GM23338 (cell line): ENCODE measurements at regions not wholly inside any gene's neighbourhood (a gene's known extent, or its start where the extent isn't known, plus 50 kb on each side); places are given as distances from the start of the nearest gene placed in this dataset.

Experiments
- ATAC-seq: fragments of 200-7000 bp; cut with Tn5 transposase; 3 replicates; pipeline ENCODE4 v1.9.1; 2020
- DNase-seq: peaks from one replicate; pipeline ENCODE4 v3.0.0-alpha.2; 2015; ENCODE audit warnings: low spot score
- H2AFZ ChIP-seq: fragments of 200-600 bp; sonication (generic); 2 replicates; pipeline ENCODE4 v1.8.0; 2016; ENCODE audit warnings: antibody characterized with exemption, mild to moderate bottlenecking, moderate library complexity
- H3F3A ChIP-seq: fragments of 200-600 bp; sonication (generic); replicated peaks from 2 replicates; pipeline ENCODE4 v1.8.0; 2017; ENCODE audit warnings: antibody characterized with exemption, mixed run types, low read depth
- H3K27ac ChIP-seq: fragments of 200-600 bp; sonication (generic); 2 replicates; pipeline ENCODE4 v1.6.1; 2016; ENCODE audit warnings: low read depth
- H3K27me3 ChIP-seq: fragments of 200-600 bp; sonication (generic); 2 replicates; pipeline ENCODE4 v1.8.0; 2016; ENCODE audit warnings: mild to moderate bottlenecking, mixed run types, moderate library complexity; ENCODE audit not compliant: insufficient read depth
- H3K36me3 ChIP-seq: fragments of 200-600 bp; sonication (generic); 2 replicates; pipeline ENCODE4 v1.8.0; 2016; ENCODE audit warnings: mild to moderate bottlenecking; ENCODE audit not compliant: insufficient read depth
- H3K4me1 ChIP-seq: fragments of 200-600 bp; sonication (generic); 2 replicates; pipeline ENCODE4 v1.8.0; 2016; ENCODE audit warnings: mild to moderate bottlenecking, moderate library complexity; ENCODE audit not compliant: insufficient read depth
- H3K4me2 ChIP-seq: fragments of 200-600 bp; sonication (generic); 2 replicates; pipeline ENCODE4 v1.7.1; 2017; ENCODE audit warnings: mixed run types
- H3K4me3 ChIP-seq: fragments of 200-600 bp; sonication (generic); 2 replicates; pipeline ENCODE4 v1.6.1; 2016; ENCODE audit warnings: mixed run types
- H3K79me2 ChIP-seq: fragments of 200-600 bp; sonication (generic); replicated peaks from 2 replicates; pipeline ENCODE4 v1.8.0; 2017; ENCODE audit warnings: mild to moderate bottlenecking; ENCODE audit not compliant: insufficient read depth
- H3K9me2 ChIP-seq: fragments of 200-600 bp; sonication (generic); 2 replicates; pipeline ENCODE4 v1.8.0; 2017; ENCODE audit not compliant: insufficient read depth
- H4K20me1 ChIP-seq: fragments of 200-600 bp; sonication (generic); replicated peaks from 2 replicates; pipeline ENCODE4 v1.8.0; 2017; ENCODE audit warnings: mild to moderate bottlenecking; ENCODE audit not compliant: insufficient read depth
- H3K27ac Mint-ChIP-seq: 2 replicates; pipeline ENCODE4 v1.8.0; 2020; ENCODE audit warnings: inconsistent platforms, mild to moderate bottlenecking, moderate library complexity, mixed read lengths
- H3K27me3 Mint-ChIP-seq: 3 replicates; pipeline ENCODE4 v1.8.0; 2022; ENCODE audit warnings: low read depth, mild to moderate bottlenecking, moderate library complexity, mixed read lengths, inconsistent platforms; ENCODE audit not compliant: insufficient read depth, poor library complexity
- H3K36me3 Mint-ChIP-seq: 3 replicates; pipeline ENCODE4 v1.8.0; 2021; ENCODE audit warnings: low read depth, mild to moderate bottlenecking, inconsistent platforms, moderate library complexity, mixed read lengths
- H3K4me1 Mint-ChIP-seq: 3 replicates; pipeline ENCODE4 v1.8.0; 2020; ENCODE audit warnings: mild to moderate bottlenecking, inconsistent platforms, mixed read lengths
- H3K4me3 Mint-ChIP-seq: 3 replicates; pipeline ENCODE4 v1.8.0; 2021; ENCODE audit warnings: moderate library complexity, mild to moderate bottlenecking, inconsistent platforms, mixed read lengths
- H3K9me3 Mint-ChIP-seq: 3 replicates; pipeline ENCODE4 v1.8.0; 2020; ENCODE audit warnings: moderate library complexity, mild to moderate bottlenecking, inconsistent platforms, mixed read lengths
- CTCF ChIP-seq, 2 experiments: fragments of 200-600 bp in 1 of 2; sonication (generic) in 1 of 2; conservative IDR thresholded peaks; 2 replicates each; pipeline versions ENCODE4 v1.5.1 to v1.6.1; 2016 to 2017; ENCODE audit warnings: antibody characterized with exemption in 2 of 2, low read depth in 2 of 2, mild to moderate bottlenecking in 2 of 2, moderate library complexity in 1 of 2
- ETS1 ChIP-seq: IDR thresholded peaks from 2 replicates; pipeline ENCODE4 v1.6.1; 2016; ENCODE audit warnings: antibody characterized with exemption
- JUNB ChIP-seq: IDR thresholded peaks from one replicate; pipeline ENCODE4 v1.6.1; 2016; ENCODE audit warnings: antibody characterized with exemption; ENCODE audit not compliant: unreplicated experiment
- NANOG ChIP-seq: IDR thresholded peaks from 2 replicates; pipeline ENCODE4 v1.6.1; 2016; ENCODE audit warnings: antibody characterized with exemption, borderline replicate concordance
- POLR2AphosphoS5 ChIP-seq: IDR thresholded peaks from 2 replicates; pipeline ENCODE4 v1.6.1; 2016; ENCODE audit warnings: antibody characterized with exemption, low read depth
- REST ChIP-seq: IDR thresholded peaks from one replicate; pipeline ENCODE4 v1.6.1; 2018; ENCODE audit warnings: antibody characterized with exemption; ENCODE audit not compliant: unreplicated experiment
- STAT1 ChIP-seq: IDR thresholded peaks from one replicate; pipeline ENCODE4 v1.6.1; 2016; ENCODE audit warnings: antibody characterized with exemption; ENCODE audit not compliant: unreplicated experiment
- ZNF114 ChIP-seq: fragments of 250-450 bp; sonication (Bioruptor Pico); IDR thresholded peaks from 2 replicates; pipeline ENCODE4 v1.5.0; 2020; ENCODE audit warnings: mild to moderate bottlenecking, moderate library complexity
- ZNF331 ChIP-seq: fragments of 250-450 bp; sonication (Bioruptor Pico); IDR thresholded peaks from 2 replicates; pipeline ENCODE4 v1.5.0; 2020; ENCODE audit warnings: low read depth, mild to moderate bottlenecking, moderate library complexity

GRCh38 chr5:6253281-6253680, 125.1 kb downstream of the MED10 start (continued):
- no peak for TF ChIP-seq REST
- no peak for TF ChIP-seq NANOG
- TF ChIP-seq JUNB = no peak
- no peak for TF ChIP-seq POLR2AphosphoS5
- TF ChIP-seq CTCF (conservative IDR thresholded peaks at IDR 0.05; ENCODE audit: low read depth in 2 of 2) = no peak
- TF ChIP-seq STAT1 = no peak
- TF ChIP-seq ZNF331 (CRISPR knock-in tag) = no peak

- no peak overlapping the region for H3K27ac Mint-ChIP-seq
- no peaks in the 10 kb centered on the region for H3K4me1 Mint-ChIP-seq
- H3K36me3 Mint-ChIP-seq = no peaks in the 10 kb centered on the region
- ATAC-seq = no peak
- TF ChIP-seq ETS1 (no peak), ZNF114 (CRISPR knock-in tag) (no peak), JUNB (no peak)
- peaks cover 7% of the 10 kb centered on the region; the same call in 1 of the 3 replicates for H3K9me3 Mint-ChIP-seq
- H3K36me3 ChIP-seq = no peaks in the 10 kb centered on the region
- no peaks in the 10 kb centered on the region for H3F3A ChIP-seq
- no peaks in the 10 kb centered on the region for H3K79me2 ChIP-seq
- H4K20me1 ChIP-seq = no peaks in the 10 kb centered on the region
- H3K27ac ChIP-seq = no peak overlapping the region
- no peak overlapping the region for H3K4me2 ChIP-seq
- H3K4me3 ChIP-seq = no peak overlapping the region
- no peaks in the 10 kb centered on the region for H3K27me3 Mint-ChIP-seq
- H2AFZ ChIP-seq = 0 out of 2 replicates have a peak overlapping the region, but pooled peaks have one; percentile 3
- no peak for DNase-seq
- 0 out of 2 replicates have a peak, but pooled peaks cover 3% of the 10 kb centered on the region for H3K9me2 ChIP-seq
- H3K27me3 ChIP-seq = no peaks in the 10 kb centered on the region
- H3K4me1 ChIP-seq = no peaks in the 10 kb centered on the region
- H3K4me3 Mint-ChIP-seq = no peak overlapping the region
Observed at GRCh38 chr5:6252581-6252980, 125.8 kb downstream of the MED10 start.
